ENCODE measurements at regions not wholly inside any gene's neighbourhood (a gene's known extent, or its start where the extent isn't known, plus 50 kb on each side); places are given as distances from the start of the nearest gene placed in this dataset.

- Histone ChIP-seq H3K27me3 (replicated peaks; ENCODE audit: control insufficient read depth, insufficient read depth, low read length) (no peaks in the 10 kb centered on the region), H3K9me3 (ENCODE audit: control insufficient read depth, low read length) (peaks cover 7% of the 10 kb centered on the region), H3K9ac (ENCODE audit: low read length) (no peak overlapping the region), H3K4me1 (ENCODE audit: control insufficient read depth, insufficient read depth, low read length) (no peaks in the 10 kb centered on the region), H3K36me3 (ENCODE audit: control insufficient read depth, insufficient read depth, low read length, severe bottlenecking) (no peaks in the 10 kb centered on the region), H3K4me3 (ENCODE audit: low read length) (no peak overlapping the region)
- DNase-seq (ENCODE audit: low read depth), result no peak
These were observed 129.0 kb downstream of the CEP57L1 start for GRCh38 chr6:109224107-109224875.

DNA sequence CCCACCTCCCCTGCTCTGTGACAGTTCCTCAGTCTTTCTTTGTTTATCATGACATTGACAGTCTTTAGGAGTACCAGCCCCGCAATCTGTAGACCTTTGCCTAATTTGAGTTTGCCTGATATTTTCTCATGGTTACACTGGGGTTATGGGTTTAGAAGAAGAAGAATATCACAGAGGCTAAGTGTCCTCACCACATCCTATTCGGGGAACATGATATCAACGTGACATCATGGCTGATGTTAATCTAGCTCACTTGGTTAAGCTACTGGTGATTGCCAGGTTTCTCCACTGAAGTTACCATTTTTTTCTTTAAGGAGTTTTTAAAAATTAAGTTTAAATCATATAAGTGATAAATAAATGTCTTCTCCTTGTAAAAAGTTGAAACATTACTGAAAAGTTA lies 127.5 kb downstream of the CEP57L1 start:
- H3K4me3 ChIP-seq (ENCODE audit: low read length), result no peak overlapping the region
- no peak overlapping the region for H3K9ac ChIP-seq (ENCODE audit: low read length)
- no peaks in the 10 kb centered on the region for H3K4me1 ChIP-seq (ENCODE audit: control insufficient read depth, insufficient read depth, low read length)
- no peak for DNase-seq (ENCODE audit: low read depth)
- H3K9me3 ChIP-seq (ENCODE audit: control insufficient read depth, low read length), result peaks cover 7% of the 10 kb centered on the region
- no peaks in the 10 kb centered on the region for H3K36me3 ChIP-seq (ENCODE audit: control insufficient read depth, insufficient read depth, low read length, severe bottlenecking)
- no peaks in the 10 kb centered on the region for H3K27me3 ChIP-seq (replicated peaks; ENCODE audit: control insufficient read depth, insufficient read depth, low read length)

GRCh38 chr6:109221543-109222195 lies 126.4 kb downstream of the CEP57L1 start:
- no peak for DNase-seq (ENCODE audit: low read depth)
- no peak overlapping the region for H3K9ac ChIP-seq (ENCODE audit: low read length)
- H3K27me3 ChIP-seq (replicated peaks; ENCODE audit: control insufficient read depth, insufficient read depth, low read length), result no peaks in the 10 kb centered on the region
- H3K9me3 ChIP-seq (ENCODE audit: control insufficient read depth, low read length), result peaks cover 7% of the 10 kb centered on the region
- no peak overlapping the region for H3K4me3 ChIP-seq (ENCODE audit: low read length)
- H3K36me3 ChIP-seq (ENCODE audit: control insufficient read depth, insufficient read depth, low read length, severe bottlenecking), result no peaks in the 10 kb centered on the region
- H3K4me1 ChIP-seq (ENCODE audit: control insufficient read depth, insufficient read depth, low read length), result no peaks in the 10 kb centered on the region

Data from adipocyte (in vitro differentiated cells).